B cell (primary cell): ENCODE measurements at regions not wholly inside any gene's neighbourhood (a gene's known extent, or its start where the extent isn't known, plus 50 kb on each side); places are given as distances from the start of the nearest gene placed in this dataset.

ENCODE experiments used
- CTCF ChIP-seq: fragments of 200-600 bp; IDR thresholded peaks from one replicate; pipeline ENCODE4 v1.8.0; 2022; ENCODE audit warnings: antibody characterized with exemption, mild to moderate bottlenecking
- EZH2 ChIP-seq: IDR thresholded peaks from 2 replicates; pipeline ENCODE4 v1.6.1; 2012; ENCODE audit warnings: borderline replicate concordance, low read depth, mild to moderate bottlenecking, moderate library complexity, low read length; ENCODE audit not compliant: insufficient read depth, poor library complexity, severe bottlenecking

DNA sequence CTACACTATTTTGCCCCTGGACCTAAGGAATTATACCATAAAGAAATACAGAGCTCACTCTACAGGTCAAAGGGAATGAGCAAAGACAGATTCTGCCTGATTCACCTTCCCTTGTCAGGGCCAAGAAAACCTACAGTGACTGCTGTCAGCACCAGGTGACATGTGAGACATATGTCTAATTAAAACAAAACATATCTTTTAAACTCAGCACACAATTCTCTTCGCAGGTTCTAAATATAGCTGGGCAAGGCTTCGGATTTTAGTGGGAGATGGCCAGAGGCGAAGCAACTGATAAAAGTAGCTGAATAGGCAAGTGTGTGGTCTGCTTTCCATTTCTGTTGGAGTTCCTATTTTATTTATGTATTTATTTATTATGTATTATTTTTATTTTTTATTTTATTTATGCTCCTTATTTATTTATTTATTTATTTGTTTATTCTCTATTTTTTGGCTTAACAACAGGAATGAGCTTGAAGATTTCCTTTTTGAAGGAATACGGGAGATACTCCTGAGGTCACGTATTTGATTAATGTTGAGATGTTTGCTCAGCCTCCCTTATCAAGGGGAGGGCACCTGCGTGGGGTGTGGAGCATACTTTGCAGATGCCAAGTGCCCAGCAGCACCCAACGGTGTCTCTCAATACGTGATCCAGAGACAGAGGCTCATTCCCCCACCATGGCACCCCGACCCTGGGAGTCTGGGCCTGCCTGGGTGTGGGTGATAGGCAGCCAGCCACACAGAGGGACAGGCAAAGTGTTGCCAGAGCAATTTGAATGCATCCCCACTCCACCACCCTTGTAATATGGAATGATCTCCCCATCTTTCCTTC is 141.8 kb downstream of the RNF152 start:
- TF ChIP-seq CTCF (no peak), EZH2 (no peak)
